GM18499 (cell line): ENCODE measurements at regions not wholly inside any gene's neighbourhood (a gene's known extent, or its start where the extent isn't known, plus 50 kb on each side); places are given as distances from the start of the nearest gene placed in this dataset.

Source experiments
- ATAC-seq: cut with Tn5 transposase; IDR thresholded peaks from one replicate; pipeline ENCODE4 v1.9.1; 2021; ENCODE audit warnings: moderate number of reproducible peaks; ENCODE audit not compliant: insufficient read depth, unreplicated experiment

DNA sequence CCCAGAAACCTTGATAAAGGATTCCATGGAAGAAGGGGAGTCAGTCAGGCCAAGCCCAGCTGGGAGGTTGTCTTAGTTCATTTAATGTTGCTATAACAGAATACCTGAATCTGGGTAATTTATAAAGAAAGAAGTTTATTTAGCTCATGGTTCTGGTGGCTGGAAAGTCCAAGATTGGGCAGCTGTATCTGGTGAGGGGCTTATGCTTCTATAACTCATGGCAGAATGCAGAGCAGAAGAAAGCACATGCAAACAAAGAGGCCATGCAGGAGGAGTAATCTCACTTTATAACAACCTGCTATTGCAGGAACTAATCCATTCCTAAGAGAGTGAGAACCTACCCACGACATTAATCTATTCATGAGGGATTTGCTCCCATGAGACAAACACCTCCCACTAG lies 54.2 kb upstream of the ANKRD1 start:
- ATAC-seq = no peak

DNA sequence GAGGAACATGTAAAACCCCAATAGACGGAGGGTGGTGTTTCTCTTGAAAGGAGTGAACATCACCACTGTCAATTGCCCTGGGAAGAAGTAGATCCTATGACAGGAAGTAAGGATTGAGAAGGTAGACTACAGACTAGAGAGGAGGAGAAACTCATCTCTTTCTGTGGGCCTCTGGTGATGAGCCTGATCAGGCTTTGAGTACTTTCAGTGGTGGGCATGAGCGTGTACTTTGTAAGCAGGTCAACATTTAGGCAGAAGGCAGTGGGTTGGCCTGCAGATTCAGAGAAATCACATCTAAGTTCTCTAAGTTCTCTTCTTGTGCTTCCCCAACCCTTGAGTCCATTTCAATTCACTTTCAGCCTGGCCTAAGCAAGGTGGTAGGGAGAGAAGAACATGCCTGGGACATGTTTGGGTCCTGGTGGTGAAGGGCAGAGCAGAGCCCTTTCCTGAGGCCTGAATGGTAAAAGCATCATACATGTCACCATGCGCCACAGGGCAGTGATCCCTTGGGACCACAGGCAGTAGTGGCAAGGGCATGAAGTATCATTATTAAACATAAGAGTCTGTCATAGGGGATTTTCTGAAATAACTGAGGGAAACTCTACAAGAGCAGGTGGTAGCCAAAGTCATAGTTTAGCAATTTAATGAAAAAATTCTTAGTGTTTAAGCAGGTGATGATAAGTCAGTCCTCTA lies 56.4 kb upstream of the ANKRD1 start:
- no peak for ATAC-seq

DNA sequence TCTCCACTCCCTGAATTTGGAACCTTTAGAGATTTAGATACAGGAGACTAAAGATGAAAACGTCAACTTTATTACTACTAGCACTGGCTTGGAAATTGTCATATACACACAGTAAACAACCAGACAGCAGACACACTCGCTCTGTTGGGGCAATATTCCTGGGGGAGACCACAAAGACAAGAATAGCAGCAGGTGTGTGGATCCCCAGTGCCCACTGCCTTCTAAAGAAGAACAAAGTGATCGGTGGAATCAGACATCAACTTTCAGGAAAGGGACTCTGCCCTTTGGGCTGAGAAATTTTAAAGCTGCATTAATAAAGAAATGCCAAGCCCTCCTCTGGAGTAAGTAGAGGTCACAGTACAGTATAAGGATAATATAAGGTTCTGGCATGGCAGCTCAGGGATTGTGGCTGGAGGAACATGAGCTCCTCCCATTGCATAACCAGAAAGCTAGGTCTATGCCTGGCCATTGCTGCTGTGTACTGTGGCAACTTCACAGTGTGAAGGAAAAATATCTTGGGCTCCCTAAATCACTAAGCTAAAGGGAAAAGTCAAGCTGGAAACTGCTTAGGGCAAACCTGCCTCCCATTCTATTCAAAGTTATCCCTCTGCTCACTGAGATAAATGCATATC lies 57.1 kb upstream of the ANKRD1 start:
- no peak for ATAC-seq

DNA sequence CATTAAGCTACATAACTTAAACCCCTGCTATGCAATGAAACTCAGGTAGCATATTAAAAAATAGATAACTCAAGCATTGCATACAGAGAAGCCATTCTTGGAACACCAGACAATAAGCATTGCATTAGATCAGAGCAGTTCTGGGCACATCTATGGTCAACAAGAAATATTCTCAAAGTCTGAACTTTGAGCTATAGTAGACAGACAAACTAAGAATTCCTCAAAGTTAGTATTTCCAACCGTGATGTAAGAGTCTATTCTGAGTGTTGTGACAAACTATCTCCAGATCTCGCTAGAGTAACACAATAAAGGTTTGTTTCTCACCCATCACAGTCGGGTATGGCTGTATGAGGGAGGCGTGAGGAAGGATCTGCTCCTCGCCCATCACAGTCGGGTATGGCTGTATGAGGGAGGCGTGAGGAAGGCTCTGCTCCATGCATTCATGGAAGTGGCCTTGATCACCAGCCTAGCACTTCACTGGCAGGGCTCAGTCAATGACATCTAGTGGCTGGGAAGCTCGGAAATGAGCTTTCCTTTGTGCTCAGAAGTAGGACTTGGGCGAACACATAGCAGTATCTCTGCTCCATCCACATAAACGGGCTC lies 61.6 kb upstream of the ANKRD1 start:
- ATAC-seq = no peak

DNA sequence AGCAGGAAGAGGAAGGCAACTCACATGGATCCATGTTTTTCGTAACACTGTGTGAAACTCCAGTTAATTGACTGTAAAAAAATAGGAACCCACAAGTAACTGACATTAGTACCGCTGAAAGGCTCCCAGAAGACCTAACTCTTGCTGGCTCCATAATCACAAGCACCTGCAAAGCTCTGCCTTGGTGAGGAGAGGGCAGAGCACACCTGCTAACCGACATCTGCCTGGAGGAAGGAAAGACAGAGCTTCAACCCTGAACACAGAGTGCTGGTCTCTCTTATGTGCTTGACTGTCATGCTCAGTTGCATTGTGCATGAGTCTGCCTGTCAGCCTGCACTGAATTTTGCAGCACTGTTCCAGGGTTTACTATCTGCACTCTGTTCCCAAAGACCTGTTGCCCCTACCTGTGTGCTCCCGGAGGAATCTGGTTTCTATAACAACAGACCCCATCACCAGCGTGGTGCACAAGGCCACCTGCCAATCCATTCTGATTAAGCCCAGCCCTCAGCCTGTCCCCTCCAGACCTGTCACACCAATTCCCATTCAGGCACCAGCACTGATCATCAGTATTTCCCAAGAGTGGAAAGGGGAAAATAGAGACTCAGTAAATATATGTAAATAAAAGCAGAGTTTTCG lies 63.1 kb upstream of the ANKRD1 start:
- ATAC-seq = no peak

DNA sequence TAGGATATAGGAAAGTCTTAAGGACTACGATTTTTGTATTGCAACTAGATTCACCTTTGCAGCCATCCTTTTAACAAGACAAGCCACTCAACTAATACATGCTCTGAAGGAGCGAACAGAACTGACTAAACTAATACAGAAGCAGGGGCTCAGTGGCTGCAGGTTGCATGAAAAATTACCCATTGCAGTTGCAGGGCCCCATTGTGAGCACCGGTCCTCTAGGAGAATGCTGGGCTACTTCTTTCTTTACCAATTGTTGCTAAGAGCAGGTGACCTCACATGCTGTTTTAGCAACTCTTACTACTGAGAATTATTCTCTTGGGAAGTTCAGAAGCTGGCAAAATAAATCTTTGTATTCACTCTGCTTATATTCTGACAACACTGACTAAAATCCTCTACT lies 64.0 kb upstream of the ANKRD1 start:
- ATAC-seq = no peak

DNA sequence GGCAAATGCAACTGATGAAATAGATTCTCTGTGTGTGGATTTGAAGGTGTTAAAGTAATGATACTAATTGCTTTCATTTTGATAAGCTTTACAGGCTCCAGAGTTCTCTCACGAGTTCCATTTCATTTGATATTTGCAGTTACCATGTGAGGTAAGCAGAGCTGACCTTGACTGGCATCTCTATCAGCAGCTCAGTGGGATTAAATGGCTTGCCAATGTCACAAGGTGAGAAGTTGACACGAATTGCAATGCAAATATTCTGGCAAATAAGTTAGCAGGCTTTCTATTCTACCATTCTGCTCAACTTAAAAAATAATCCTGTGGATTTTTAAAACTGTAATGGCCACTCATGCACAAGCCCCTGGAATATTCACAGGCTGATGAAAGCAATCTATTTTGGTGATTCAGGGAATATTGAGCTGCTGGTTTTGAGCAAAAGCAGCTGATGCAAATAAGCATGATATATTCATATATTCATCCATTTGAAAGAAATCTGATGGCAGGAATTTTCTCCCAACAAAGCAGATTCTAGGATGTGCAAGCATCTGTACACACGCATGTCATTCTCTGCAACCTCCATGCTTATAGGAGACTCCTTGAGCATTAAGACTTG lies 64.5 kb upstream of the ANKRD1 start:
- ATAC-seq = no peak

DNA sequence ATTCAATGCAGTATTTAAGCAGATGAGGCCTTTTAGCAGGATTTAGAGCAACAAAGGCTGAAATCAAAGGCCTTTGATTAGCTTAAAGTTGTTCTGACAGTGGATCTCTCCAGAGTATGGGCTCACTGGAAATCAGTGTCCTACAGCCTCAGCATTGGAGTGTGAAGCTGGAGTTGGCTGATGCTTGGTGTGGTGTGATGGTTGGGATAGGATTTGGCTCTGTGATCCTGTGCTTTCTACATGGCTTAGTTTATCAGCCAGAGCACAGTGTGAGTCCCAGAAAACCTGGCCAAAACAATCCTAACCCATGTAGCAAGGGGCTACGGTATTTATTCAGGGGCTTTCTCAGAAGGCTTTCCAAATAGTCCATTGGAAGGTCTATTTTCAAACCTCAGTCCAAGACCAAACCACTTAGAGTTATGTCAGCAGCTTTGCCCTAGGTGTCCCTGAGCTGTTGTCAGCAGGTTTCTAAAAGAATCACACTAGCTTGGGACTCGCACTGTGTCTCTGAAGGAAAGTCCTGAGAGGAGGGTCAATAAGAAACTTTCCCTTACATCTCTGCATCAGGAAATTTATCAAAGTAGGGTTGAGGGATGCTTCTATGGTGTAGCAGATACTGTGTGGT lies 65.4 kb upstream of the ANKRD1 start:
- no peak for ATAC-seq

GRCh38 chr10:90986870-90987269 lies 66.0 kb upstream of the ANKRD1 start:
- ATAC-seq = no peak

- ATAC-seq = no peak
Measured at GRCh38 chr10:90987383-90987782, 66.5 kb upstream of the ANKRD1 start.

DNA sequence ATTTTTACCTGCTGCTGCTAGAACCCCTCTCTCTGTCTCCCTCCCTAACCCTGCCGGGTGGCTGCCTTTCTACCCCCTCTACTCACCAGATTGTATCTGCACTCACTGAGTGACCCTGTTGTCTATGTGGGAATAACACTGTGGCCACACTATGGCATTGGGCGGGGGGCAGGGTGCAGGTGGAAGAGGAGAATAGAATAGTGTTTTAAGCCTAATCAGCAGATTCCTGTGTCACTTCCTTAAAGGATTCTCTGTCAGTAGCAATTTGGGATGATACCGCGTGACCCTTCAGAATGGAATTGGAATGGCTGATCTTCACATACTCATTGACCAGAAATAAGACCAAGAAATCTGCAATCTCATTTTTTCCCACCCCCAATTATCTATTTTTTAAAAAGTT lies 67.1 kb upstream of the ANKRD1 start:
- ATAC-seq = no peak

GRCh38 chr10:90988802-90989201 lies 67.9 kb upstream of the ANKRD1 start:
- no peak for ATAC-seq

DNA sequence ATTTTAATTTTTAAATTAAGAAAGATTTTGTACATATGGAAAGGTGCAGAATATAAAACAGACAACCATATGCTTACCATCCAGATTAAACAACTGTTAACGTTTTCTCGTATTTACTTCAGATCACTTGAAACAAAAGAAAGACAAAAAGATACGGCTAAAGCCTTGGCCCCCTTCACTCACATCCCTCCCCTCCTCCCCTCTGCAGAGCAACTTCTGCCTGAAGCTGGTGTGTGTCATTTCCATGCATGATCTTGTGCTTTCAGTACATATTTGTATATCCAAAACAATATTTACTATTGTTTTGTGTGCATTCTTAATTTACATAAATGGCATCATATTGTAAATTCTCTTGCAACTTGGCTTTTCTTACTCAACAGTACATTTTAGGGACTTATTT lies 68.5 kb upstream of the ANKRD1 start:
- ATAC-seq = no peak

DNA sequence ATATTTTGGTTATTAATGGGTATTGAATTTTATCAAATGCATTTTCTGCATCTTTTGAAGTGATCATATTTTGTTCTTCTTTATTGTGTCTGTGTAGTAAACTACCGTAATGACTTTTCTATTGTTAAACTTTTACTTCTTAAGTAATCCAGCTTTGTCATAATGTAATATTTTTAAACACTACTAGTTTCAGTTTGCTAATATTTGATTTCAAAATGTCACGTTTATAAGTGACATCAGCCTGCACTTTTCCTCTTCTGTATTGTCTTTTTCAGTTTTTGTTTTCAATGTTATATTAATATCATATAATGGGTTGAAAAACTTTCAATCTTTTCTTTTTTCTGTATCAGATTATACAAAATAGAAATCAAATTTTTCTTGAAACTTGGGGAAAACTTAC lies 71.6 kb upstream of the ANKRD1 start:
- no peak for ATAC-seq

GRCh38 chr10:90993340-90993739 lies 72.5 kb upstream of the ANKRD1 start:
- no peak for ATAC-seq

- ATAC-seq = no peak
Measured at GRCh38 chr10:90997670-90998069, 76.8 kb upstream of the ANKRD1 start.

- no peak for ATAC-seq
Measured at GRCh38 chr10:90998733-90999511, 78.0 kb upstream of the ANKRD1 start.

GRCh38 chr10:90999512-91000172 lies 78.8 kb upstream of the ANKRD1 start:
- ATAC-seq = no peak

DNA sequence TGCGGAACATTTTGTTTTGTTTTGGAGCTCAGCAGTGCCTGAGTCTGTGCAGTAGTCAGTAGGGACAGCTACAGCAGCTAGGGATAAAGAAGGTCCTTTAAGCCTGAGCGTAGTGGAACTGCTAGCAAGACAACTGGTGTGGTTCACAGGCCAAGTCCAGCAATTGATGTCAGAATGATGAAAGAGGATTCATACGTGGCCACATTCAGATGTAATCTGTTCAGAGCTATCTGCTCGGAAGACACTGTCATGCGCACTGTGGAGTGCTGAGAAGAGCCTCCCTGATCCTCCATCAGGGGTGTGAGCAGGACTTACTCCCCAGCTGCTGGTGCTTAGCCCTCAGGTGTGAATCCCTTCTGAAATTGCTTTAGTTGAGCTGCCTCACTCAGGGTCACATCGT lies 79.6 kb upstream of the ANKRD1 start:
- no peak for ATAC-seq
